ENCODE measurements at regions not wholly inside any gene's neighbourhood (a gene's known extent, or its start where the extent isn't known, plus 50 kb on each side); places are given as distances from the start of the nearest gene placed in this dataset.

DNA sequence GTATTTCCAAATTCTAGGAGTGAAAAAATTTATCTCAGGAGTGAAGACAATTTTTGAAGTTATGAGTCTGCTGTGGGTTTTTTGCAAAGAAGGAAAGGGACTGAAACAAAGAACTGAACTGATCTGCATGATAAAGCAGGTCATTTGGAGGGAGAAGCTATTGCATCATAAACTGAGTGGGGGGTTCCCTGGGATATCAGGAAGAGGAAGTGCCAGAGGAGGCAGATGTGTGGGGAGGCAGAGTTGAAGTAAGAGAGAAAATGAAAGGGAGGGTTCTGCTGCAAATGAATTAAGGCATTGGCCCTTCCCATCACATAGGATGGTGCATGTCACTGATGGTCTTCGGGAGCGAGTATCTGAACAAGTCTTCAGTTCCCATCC, 379.2 kb downstream of the VPS13C start (continued):
- no peak for TF ChIP-seq CTCF (IDR thresholded peaks at IDR 0.05 in 2 of 3, conservative IDR thresholded peaks at IDR 0.05 in 1 of 3; ENCODE audit: borderline replicate concordance in 1 of 3, insufficient read depth in 1 of 3, low read depth in 2 of 3, low read length in 2 of 3)

GRCh38 chr15:61680260-61681037, 379.8 kb downstream of the VPS13C start:
- H3K9me2 ChIP-seq (ENCODE audit: insufficient read depth) = no peaks in the 10 kb centered on the region

More at GRCh38 chr15:61680260-61681037, 379.8 kb downstream of the VPS13C start:
- no TSS peak for BruUV-seq (replicated peaks)
- Histone ChIP-seq H3K4me1 (ENCODE audit: control insufficient read depth in 1 of 2, insufficient read depth in 2 of 2, low read length in 2 of 2) (no peaks in the 10 kb centered on the region), H3K4me3 (replicated peaks in 1 of 2; ENCODE audit: low read depth in 1 of 2, low read length in 2 of 2) (no peak overlapping the region), H4K20me1 (ENCODE audit: insufficient read depth) (no peaks in the 10 kb centered on the region), H3K27ac (ENCODE audit: low read depth, low read length) (no peak overlapping the region), H3K9me3 (ENCODE audit: control insufficient read depth in 1 of 2, insufficient read depth in 1 of 2, low read depth in 1 of 2, low read length in 2 of 2) (no peaks in the 10 kb centered on the region; a peak in 1 of 4 replicates), H3K4me2 (ENCODE audit: low read length) (no peak overlapping the region), H3K9ac (ENCODE audit: low read length) (no peak overlapping the region), H3K27me3 (ENCODE audit: insufficient read depth, low read length) (no peaks in the 10 kb centered on the region), H3K79me2 (ENCODE audit: insufficient read depth, low read length) (no peaks in the 10 kb centered on the region), H2AFZ (ENCODE audit: low read depth, low read length, poor library complexity, severe bottlenecking) (no peak overlapping the region), H3K36me3 (ENCODE audit: control insufficient read depth in 1 of 2, insufficient read depth in 2 of 2, low read length in 2 of 2) (no peaks in the 10 kb centered on the region)
- ChIA-PET POLR2A (no interaction called here), CTCF (no interaction called here), RAD21 (ENCODE audit: low non-redundant PET in 1 of 2, low total read pairs in 2 of 2, uncharacterized antibody in 2 of 2, unreplicated experiment in 2 of 2) (no interaction called here)
- no peak for TF ChIP-seq ZNF274 (IDR thresholded peaks at IDR 0.05; ENCODE audit: low read depth, low read length)
- TF ChIP-seq, protein P1, sequence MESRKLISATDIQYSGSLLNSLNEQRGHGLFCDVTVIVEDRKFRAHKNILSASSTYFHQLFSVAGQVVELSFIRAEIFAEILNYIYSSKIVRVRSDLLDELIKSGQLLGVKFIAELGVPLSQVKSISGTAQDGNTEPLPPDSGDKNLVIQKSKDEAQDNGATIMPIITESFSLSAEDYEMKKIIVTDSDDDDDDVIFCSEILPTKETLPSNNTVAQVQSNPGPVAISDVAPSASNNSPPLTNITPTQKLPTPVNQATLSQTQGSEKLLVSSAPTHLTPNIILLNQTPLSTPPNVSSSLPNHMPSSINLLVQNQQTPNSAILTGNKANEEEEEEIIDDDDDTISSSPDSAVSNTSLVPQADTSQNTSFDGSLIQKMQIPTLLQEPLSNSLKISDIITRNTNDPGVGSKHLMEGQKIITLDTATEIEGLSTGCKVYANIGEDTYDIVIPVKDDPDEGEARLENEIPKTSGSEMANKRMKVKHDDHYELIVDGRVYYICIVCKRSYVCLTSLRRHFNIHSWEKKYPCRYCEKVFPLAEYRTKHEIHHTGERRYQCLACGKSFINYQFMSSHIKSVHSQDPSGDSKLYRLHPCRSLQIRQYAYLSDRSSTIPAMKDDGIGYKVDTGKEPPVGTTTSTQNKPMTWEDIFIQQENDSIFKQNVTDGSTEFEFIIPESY (IDR thresholded peaks at IDR 0.05; ENCODE audit: extremely low read depth, insufficient replicate concordance, low read length) = no peak
- no peak for ATAC-seq
- intact Hi-C loops (cut with micrococcal nuclease) = no loop called here
- DNase-seq (ENCODE audit: low read depth, low spot score) = no peak
